ENCODE measurements at regions not wholly inside any gene's neighbourhood (a gene's known extent, or its start where the extent isn't known, plus 50 kb on each side); places are given as distances from the start of the nearest gene placed in this dataset.

- no peak for ATAC-seq
- Histone ChIP-seq H3K9me2 (replicated peaks; ENCODE audit: low read length) (no peaks in the 10 kb centered on the region), H3K27ac (ENCODE audit: low read length) (no peak overlapping the region), H3F3A (ENCODE audit: low read length, unreplicated experiment) (no peaks in the 10 kb centered on the region), H2AFZ (ENCODE audit: low read length) (no peak overlapping the region), H3K9ac (ENCODE audit: low read length) (no peak overlapping the region), H3K27me3 (ENCODE audit: low read length) (no peaks in the 10 kb centered on the region), H3K4me2 (ENCODE audit: low read length) (no peak overlapping the region), H3K9me3 (ENCODE audit: low read length) (no peaks in the 10 kb centered on the region), H4K20me1 (ENCODE audit: low read length) (no peaks in the 10 kb centered on the region), H3K36me3 (ENCODE audit: low read depth, low read length) (no peaks in the 10 kb centered on the region), H3K79me2 (ENCODE audit: low read length) (no peaks in the 10 kb centered on the region), H3K4me3 (ENCODE audit: low read length) (no peak overlapping the region), H3K4me1 (ENCODE audit: insufficient read depth, low read length) (no peaks in the 10 kb centered on the region)
- no peak for TF ChIP-seq EZH2 (IDR thresholded peaks at IDR 0.05; ENCODE audit: low read length, unreplicated experiment)
- TF ChIP-seq, protein P1, sequence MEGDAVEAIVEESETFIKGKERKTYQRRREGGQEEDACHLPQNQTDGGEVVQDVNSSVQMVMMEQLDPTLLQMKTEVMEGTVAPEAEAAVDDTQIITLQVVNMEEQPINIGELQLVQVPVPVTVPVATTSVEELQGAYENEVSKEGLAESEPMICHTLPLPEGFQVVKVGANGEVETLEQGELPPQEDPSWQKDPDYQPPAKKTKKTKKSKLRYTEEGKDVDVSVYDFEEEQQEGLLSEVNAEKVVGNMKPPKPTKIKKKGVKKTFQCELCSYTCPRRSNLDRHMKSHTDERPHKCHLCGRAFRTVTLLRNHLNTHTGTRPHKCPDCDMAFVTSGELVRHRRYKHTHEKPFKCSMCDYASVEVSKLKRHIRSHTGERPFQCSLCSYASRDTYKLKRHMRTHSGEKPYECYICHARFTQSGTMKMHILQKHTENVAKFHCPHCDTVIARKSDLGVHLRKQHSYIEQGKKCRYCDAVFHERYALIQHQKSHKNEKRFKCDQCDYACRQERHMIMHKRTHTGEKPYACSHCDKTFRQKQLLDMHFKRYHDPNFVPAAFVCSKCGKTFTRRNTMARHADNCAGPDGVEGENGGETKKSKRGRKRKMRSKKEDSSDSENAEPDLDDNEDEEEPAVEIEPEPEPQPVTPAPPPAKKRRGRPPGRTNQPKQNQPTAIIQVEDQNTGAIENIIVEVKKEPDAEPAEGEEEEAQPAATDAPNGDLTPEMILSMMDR (conservative IDR thresholded peaks at IDR 0.05; ENCODE audit: low read depth, low read length) = no peak
- TF ChIP-seq EZH2phosphoT487 (IDR thresholded peaks at IDR 0.05; ENCODE audit: borderline replicate concordance, low read length) = no peak
- intact Hi-C loops (cut with micrococcal nuclease) = no loop called here
- CTCF ChIA-PET = no interaction called here
- DNase-seq = no peak
- no TSS peak for BruUV-seq (replicated peaks)
- POLR2A ChIA-PET (ENCODE audit: unreplicated experiment) = no interaction called here
Observed at GRCh38 chr22:19586922-19587684, 62.9 kb upstream of the CLDN5 start.

DNA sequence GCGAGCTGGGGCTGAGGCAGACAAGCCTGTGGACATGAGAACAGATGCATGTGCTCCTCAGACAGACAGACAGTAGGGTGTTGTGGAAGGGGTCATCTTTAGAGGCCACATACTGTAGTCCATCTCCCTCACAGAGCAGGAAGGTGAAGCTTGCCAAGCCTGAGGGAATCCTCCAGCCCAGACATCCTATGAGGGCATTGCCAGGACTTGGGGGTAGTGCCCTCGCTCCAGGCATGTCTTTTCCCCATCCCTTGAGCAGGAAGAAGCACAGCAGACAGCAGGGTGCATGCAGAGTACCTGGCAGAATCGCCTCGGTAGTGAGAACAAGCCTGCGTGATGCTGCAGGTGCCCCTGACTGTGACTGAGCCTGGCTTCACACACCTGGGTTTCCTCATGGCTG lies 66.5 kb upstream of the CLDN5 start:
- no peaks in the 10 kb centered on the region for H3K36me3 ChIP-seq (ENCODE audit: low read depth, low read length)
- DNase-seq = no peak
- no peaks in the 10 kb centered on the region for H3K27me3 ChIP-seq (ENCODE audit: low read length)
- H2AFZ ChIP-seq (ENCODE audit: low read length) = no peak overlapping the region
- H3K9ac ChIP-seq (ENCODE audit: low read length) = no peak overlapping the region
- BruUV-seq (replicated peaks) = no TSS peak
- H3K27ac ChIP-seq (ENCODE audit: low read length) = no peak overlapping the region
- intact Hi-C loops (cut with micrococcal nuclease) = no loop called here
- no peaks in the 10 kb centered on the region for H3K9me3 ChIP-seq (ENCODE audit: low read length)
- no peaks in the 10 kb centered on the region for H4K20me1 ChIP-seq (ENCODE audit: low read length)
- H3K4me2 ChIP-seq (ENCODE audit: low read length) = no peak overlapping the region
- H3K4me1 ChIP-seq (ENCODE audit: insufficient read depth, low read length) = no peaks in the 10 kb centered on the region
- TF ChIP-seq EZH2 (IDR thresholded peaks at IDR 0.05; ENCODE audit: low read length, unreplicated experiment) (no peak), EZH2phosphoT487 (IDR thresholded peaks at IDR 0.05; ENCODE audit: borderline replicate concordance, low read length) (no peak)
- TF ChIP-seq, protein P1 (conservative IDR thresholded peaks at IDR 0.05; ENCODE audit: low read depth, low read length) = no peak
- H3F3A ChIP-seq (ENCODE audit: low read length, unreplicated experiment) = no peaks in the 10 kb centered on the region
- no peaks in the 10 kb centered on the region for H3K9me2 ChIP-seq (replicated peaks; ENCODE audit: low read length)
- ChIA-PET POLR2A (ENCODE audit: unreplicated experiment) (no interaction called here), CTCF (no interaction called here)
- no peak overlapping the region for H3K4me3 ChIP-seq (ENCODE audit: low read length)
- ATAC-seq = no peak
- no peaks in the 10 kb centered on the region for H3K79me2 ChIP-seq (ENCODE audit: low read length)

- no peak for ATAC-seq
- no peak for DNase-seq
- Histone ChIP-seq H3K4me1 (ENCODE audit: insufficient read depth, low read length) (no peaks in the 10 kb centered on the region), H3K27me3 (ENCODE audit: low read length) (no peaks in the 10 kb centered on the region), H2AFZ (ENCODE audit: low read length) (no peak overlapping the region), H3K9me3 (ENCODE audit: low read length) (no peaks in the 10 kb centered on the region), H3K9me2 (replicated peaks; ENCODE audit: low read length) (no peaks in the 10 kb centered on the region), H3K4me2 (ENCODE audit: low read length) (no peak overlapping the region), H3K79me2 (ENCODE audit: low read length) (no peaks in the 10 kb centered on the region), H3K36me3 (ENCODE audit: low read depth, low read length) (no peaks in the 10 kb centered on the region), H3F3A (ENCODE audit: low read length, unreplicated experiment) (no peaks in the 10 kb centered on the region), H3K9ac (ENCODE audit: low read length) (no peak overlapping the region), H3K4me3 (ENCODE audit: low read length) (no peak overlapping the region), H4K20me1 (ENCODE audit: low read length) (no peaks in the 10 kb centered on the region), H3K27ac (ENCODE audit: low read length) (no peak overlapping the region)
- ChIA-PET CTCF (no interaction called here), POLR2A (ENCODE audit: unreplicated experiment) (no interaction called here)
- TF ChIP-seq, protein P1 (conservative IDR thresholded peaks at IDR 0.05; ENCODE audit: low read depth, low read length) = no peak
- TF ChIP-seq EZH2 (IDR thresholded peaks at IDR 0.05; ENCODE audit: low read length, unreplicated experiment) (no peak), EZH2phosphoT487 (IDR thresholded peaks at IDR 0.05; ENCODE audit: borderline replicate concordance, low read length) (no peak)
- intact Hi-C loops (cut with micrococcal nuclease) = no loop called here
- BruUV-seq (replicated peaks) = no TSS peak
Observed at GRCh38 chr22:19591568-19591967, 67.4 kb upstream of the CLDN5 start.
